ENCODE measurements at regions not wholly inside any gene's neighbourhood (a gene's known extent, or its start where the extent isn't known, plus 50 kb on each side); places are given as distances from the start of the nearest gene placed in this dataset.

GRCh38 chr10:4370376-4370775 is 455.6 kb upstream of the AKR1E2 start:
- ATAC-seq (no peak), DNase-seq (no peak)
- intact Hi-C loops (cut with micrococcal nuclease) = no loop called here
- Mint-ChIP-seq H3K4me3 (no peak overlapping the region), H3K9me3 (no peaks in the 10 kb centered on the region), H3K36me3 (ENCODE audit: low read depth) (no peaks in the 10 kb centered on the region), H3K4me1 (ENCODE audit: low read depth) (no peaks in the 10 kb centered on the region), H3K27me3 (no peaks in the 10 kb centered on the region), H3K27ac (no peak overlapping the region)
- ChIA-PET POLR2A (no interaction called here), CTCF (no interaction called here)
- TF ChIP-seq CTCF (IDR thresholded peaks at IDR 0.05) = no peak

DNA sequence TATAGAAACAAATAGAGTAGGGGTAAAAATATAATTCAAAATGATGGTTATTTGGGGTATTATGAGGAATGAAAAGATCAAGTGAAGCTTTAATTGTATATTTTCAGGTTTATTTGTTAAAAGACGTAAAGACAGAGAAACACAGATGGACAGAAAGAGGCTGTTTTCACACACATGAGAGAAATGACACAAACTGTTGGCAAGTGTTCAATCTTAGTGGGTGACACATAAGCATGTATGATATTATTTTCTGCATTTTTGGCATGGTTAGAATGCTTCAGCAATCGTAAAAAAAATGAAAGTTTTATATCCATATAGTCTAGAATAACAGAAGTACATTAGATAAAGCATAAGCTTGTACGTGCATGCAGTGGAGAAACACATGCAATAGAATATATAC is 464.4 kb upstream of the AKR1E2 start:
- peaks cover 2% of the 10 kb centered on the region for H3K27me3 Mint-ChIP-seq
- intact Hi-C loops (cut with micrococcal nuclease) = no loop called here
- no peaks in the 10 kb centered on the region for H3K36me3 Mint-ChIP-seq (ENCODE audit: low read depth)
- ChIA-PET POLR2A (no interaction called here), CTCF (no interaction called here)
- no peak for TF ChIP-seq CTCF (IDR thresholded peaks at IDR 0.05)
- H3K4me3 Mint-ChIP-seq = no peak overlapping the region
- no peak for ATAC-seq
- no peak for DNase-seq
- no peaks in the 10 kb centered on the region for H3K9me3 Mint-ChIP-seq
- H3K4me1 Mint-ChIP-seq (ENCODE audit: low read depth) = no peaks in the 10 kb centered on the region
- H3K27ac Mint-ChIP-seq = no peak overlapping the region

- intact Hi-C loops (cut with micrococcal nuclease) = no loop called here
- DNase-seq = no peak
- H3K27me3 Mint-ChIP-seq = peaks cover 2% of the 10 kb centered on the region
- ChIA-PET POLR2A (no interaction called here), CTCF (interaction anchor here (1.2 kb wide), 1 partner anchor 21 kb away, joined by 3 read pairs; no protein-coding TSS in a partner anchor)
- no peaks in the 10 kb centered on the region for H3K9me3 Mint-ChIP-seq
- H3K27ac Mint-ChIP-seq = no peak overlapping the region
- TF ChIP-seq CTCF (IDR thresholded peaks at IDR 0.05) = no peak
- no peaks in the 10 kb centered on the region for H3K4me1 Mint-ChIP-seq (ENCODE audit: low read depth)
- ATAC-seq = no peak
- H3K36me3 Mint-ChIP-seq (ENCODE audit: low read depth) = no peaks in the 10 kb centered on the region
- H3K4me3 Mint-ChIP-seq = no peak overlapping the region
Measured at GRCh38 chr10:4359003-4359402, 467.0 kb upstream of the AKR1E2 start.

DNA sequence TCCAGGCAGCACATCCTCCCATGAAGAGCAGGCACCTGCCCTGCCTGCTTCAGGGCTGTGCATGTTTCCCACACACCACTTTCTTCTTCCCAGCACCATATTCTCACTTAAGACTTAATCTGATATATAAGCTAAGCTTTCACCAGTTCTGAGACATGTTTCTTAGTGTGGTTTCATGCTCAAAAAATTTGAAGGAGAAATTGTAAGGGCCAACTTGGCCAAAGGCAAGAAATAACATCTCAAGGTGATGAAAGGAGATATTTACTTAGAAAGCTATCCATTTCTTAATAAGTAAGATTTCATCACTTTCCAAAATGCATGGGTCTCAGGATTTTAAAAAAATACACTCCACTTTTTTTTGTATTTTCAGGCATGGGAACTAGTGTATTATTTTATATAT is 468.1 kb upstream of the AKR1E2 start:
- peaks cover 7% of the 10 kb centered on the region for H3K27me3 Mint-ChIP-seq
- DNase-seq (no peak), ATAC-seq (no peak)
- intact Hi-C loops (cut with micrococcal nuclease) = no loop called here
- CTCF ChIA-PET = interaction anchor here (1.2 kb wide), 1 partner anchor 20 kb away, joined by 3 read pairs; no protein-coding TSS in a partner anchor
- H3K4me3 Mint-ChIP-seq = no peak overlapping the region
- H3K27ac Mint-ChIP-seq = no peak overlapping the region
- H3K36me3 Mint-ChIP-seq (ENCODE audit: low read depth) = no peaks in the 10 kb centered on the region
- H3K9me3 Mint-ChIP-seq = no peaks in the 10 kb centered on the region
- POLR2A ChIA-PET = interaction anchor here (0.7 kb wide), 1 partner anchor 21 kb away, joined by 3 read pairs; no protein-coding TSS in a partner anchor
- H3K4me1 Mint-ChIP-seq (ENCODE audit: low read depth) = peaks cover 3% of the 10 kb centered on the region
- TF ChIP-seq CTCF (IDR thresholded peaks at IDR 0.05) = no peak

GRCh38 chr10:4355350-4355749 is 470.7 kb upstream of the AKR1E2 start:
- no peak overlapping the region for H3K27ac Mint-ChIP-seq
- H3K4me3 Mint-ChIP-seq = no peak overlapping the region
- H3K4me1 Mint-ChIP-seq (ENCODE audit: low read depth) = peaks cover 3% of the 10 kb centered on the region
- no peak for TF ChIP-seq CTCF (IDR thresholded peaks at IDR 0.05)
- ChIA-PET POLR2A (no interaction called here), CTCF (no interaction called here)
- H3K27me3 Mint-ChIP-seq = peaks cover 10% of the 10 kb centered on the region
- no peaks in the 10 kb centered on the region for H3K9me3 Mint-ChIP-seq
- intact Hi-C loops (cut with micrococcal nuclease) = no loop called here
- no peak for ATAC-seq
- no peaks in the 10 kb centered on the region for H3K36me3 Mint-ChIP-seq (ENCODE audit: low read depth)
- no peak for DNase-seq
